ENCODE measurements at regions not wholly inside any gene's neighbourhood (a gene's known extent, or its start where the extent isn't known, plus 50 kb on each side); places are given as distances from the start of the nearest gene placed in this dataset.

GRCh38 chr3:80036176-80036575 is 268.4 kb upstream of the ROBO1 start:
- no peaks in the 10 kb centered on the region for H3K27me3 ChIP-seq
- no peaks in the 10 kb centered on the region for H4K20me1 ChIP-seq
- no peaks in the 10 kb centered on the region for H3K36me3 ChIP-seq
- H3K4me1 ChIP-seq = no peaks in the 10 kb centered on the region
- H3K9me3 ChIP-seq (replicated peaks in 1 of 11) = no peaks in the 10 kb centered on the region
- no peak overlapping the region for H3K4me3 ChIP-seq
- no peak overlapping the region for H3K9ac ChIP-seq
- no peak overlapping the region for H3K27ac ChIP-seq
- H3K4me2 ChIP-seq = no peak overlapping the region
- no peak for TF ChIP-seq Cebpa-rat (IDR thresholded peaks at IDR 0.05)

GRCh38 chr3:80035021-80035420 is 267.2 kb upstream of the ROBO1 start:
- Histone ChIP-seq H3K27me3 (no peaks in the 10 kb centered on the region), H3K9me3 (replicated peaks in 1 of 11) (no peaks in the 10 kb centered on the region), H3K4me2 (no peak overlapping the region), H3K9ac (no peak overlapping the region), H3K4me3 (no peak overlapping the region), H4K20me1 (no peaks in the 10 kb centered on the region), H3K4me1 (no peaks in the 10 kb centered on the region), H3K27ac (no peak overlapping the region), H3K36me3 (no peaks in the 10 kb centered on the region)
- TF ChIP-seq Cebpa-rat (IDR thresholded peaks at IDR 0.05) = no peak

DNA sequence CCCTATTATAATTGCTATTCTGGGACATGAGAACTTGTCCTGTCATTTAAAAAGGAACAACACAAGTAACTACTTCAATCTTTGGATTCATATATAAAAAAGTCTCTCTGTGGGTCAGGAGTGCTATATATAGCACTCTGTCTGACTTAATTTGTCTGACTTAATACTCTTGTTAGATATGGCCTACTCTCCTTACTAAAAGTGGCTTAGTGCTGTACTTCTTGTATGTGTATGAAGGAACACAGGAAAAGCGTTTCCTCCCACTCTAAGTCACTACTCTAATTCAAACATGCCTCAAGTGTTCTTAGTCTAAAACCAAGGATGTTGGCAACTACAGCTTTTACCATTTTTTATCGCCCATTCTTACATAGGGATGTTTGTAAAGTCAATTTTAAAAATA is 255.2 kb upstream of the ROBO1 start:
- H3K9me3 ChIP-seq (replicated peaks in 1 of 11) = no peaks in the 10 kb centered on the region
- no peak overlapping the region for H3K4me3 ChIP-seq
- H3K27me3 ChIP-seq = no peaks in the 10 kb centered on the region
- no peaks in the 10 kb centered on the region for H3K4me1 ChIP-seq
- TF ChIP-seq Cebpa-rat (IDR thresholded peaks at IDR 0.05) = no peak
- no peaks in the 10 kb centered on the region for H4K20me1 ChIP-seq
- H3K4me2 ChIP-seq = no peak overlapping the region
- no peak overlapping the region for H3K27ac ChIP-seq
- no peak overlapping the region for H3K9ac ChIP-seq
- H3K36me3 ChIP-seq = no peaks in the 10 kb centered on the region

- Histone ChIP-seq H3K9me3 (replicated peaks in 1 of 11) (no peaks in the 10 kb centered on the region), H4K20me1 (no peaks in the 10 kb centered on the region), H3K27ac (no peak overlapping the region), H3K4me2 (no peak overlapping the region), H3K4me1 (no peaks in the 10 kb centered on the region; a peak in 1 of 20 replicates), H3K36me3 (no peaks in the 10 kb centered on the region), H3K9ac (no peak overlapping the region), H3K4me3 (no peak overlapping the region), H3K27me3 (no peaks in the 10 kb centered on the region)
- no peak for TF ChIP-seq Cebpa-rat (IDR thresholded peaks at IDR 0.05)
These were observed 250.6 kb upstream of the ROBO1 start for GRCh38 chr3:80018375-80018774.

GRCh38 chr3:80017369-80017768 is 249.6 kb upstream of the ROBO1 start:
- TF ChIP-seq Cebpa-rat (IDR thresholded peaks at IDR 0.05) = no peak
- H3K9ac ChIP-seq = no peak overlapping the region
- H3K4me3 ChIP-seq = no peak overlapping the region
- no peaks in the 10 kb centered on the region; a peak in 1 of 20 replicates for H3K4me1 ChIP-seq
- no peak overlapping the region for H3K4me2 ChIP-seq
- no peaks in the 10 kb centered on the region for H4K20me1 ChIP-seq
- H3K36me3 ChIP-seq = no peaks in the 10 kb centered on the region
- no peaks in the 10 kb centered on the region for H3K9me3 ChIP-seq (replicated peaks in 1 of 11)
- H3K27ac ChIP-seq = no peak overlapping the region
- H3K27me3 ChIP-seq = no peaks in the 10 kb centered on the region

DNA sequence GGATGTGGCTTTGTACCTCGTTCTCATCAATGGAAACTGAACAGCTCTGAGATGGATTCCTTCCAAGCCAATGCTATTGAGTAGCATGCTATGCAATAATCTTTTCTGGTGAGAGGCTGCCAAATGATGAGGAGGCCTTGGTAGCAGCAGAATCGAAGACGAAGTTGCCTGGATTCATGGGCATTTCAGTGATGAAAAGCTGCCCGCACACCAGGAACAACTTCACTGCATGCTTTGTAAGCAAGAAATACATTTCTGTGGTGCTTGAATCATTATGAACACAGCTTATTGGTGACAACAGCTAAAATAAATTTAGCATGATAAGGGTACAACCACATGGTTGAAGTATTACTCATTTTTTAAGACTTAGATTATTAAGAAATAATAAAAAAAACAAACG is 246.8 kb upstream of the ROBO1 start:
- no peaks in the 10 kb centered on the region for H3K27me3 ChIP-seq
- no peak overlapping the region for H3K9ac ChIP-seq
- no peaks in the 10 kb centered on the region for H4K20me1 ChIP-seq
- H3K27ac ChIP-seq = no peak overlapping the region
- no peak overlapping the region for H3K4me2 ChIP-seq
- H3K4me1 ChIP-seq = no peaks in the 10 kb centered on the region; a peak in 1 of 20 replicates
- H3K9me3 ChIP-seq (replicated peaks in 1 of 11) = no peaks in the 10 kb centered on the region
- no peaks in the 10 kb centered on the region for H3K36me3 ChIP-seq
- no peak overlapping the region for H3K4me3 ChIP-seq
- TF ChIP-seq Cebpa-rat (IDR thresholded peaks at IDR 0.05) = no peak

- TF ChIP-seq Cebpa-rat (IDR thresholded peaks at IDR 0.05) = no peak
- H3K27me3 ChIP-seq = no peaks in the 10 kb centered on the region
- no peaks in the 10 kb centered on the region for H4K20me1 ChIP-seq
- no peaks in the 10 kb centered on the region for H3K4me1 ChIP-seq
- H3K4me3 ChIP-seq = no peak overlapping the region
- H3K36me3 ChIP-seq = no peaks in the 10 kb centered on the region
- H3K9me3 ChIP-seq (replicated peaks in 1 of 11) = no peaks in the 10 kb centered on the region
- H3K9ac ChIP-seq = no peak overlapping the region
- H3K27ac ChIP-seq = no peak overlapping the region
- H3K4me2 ChIP-seq = no peak overlapping the region
These were observed 242.3 kb upstream of the ROBO1 start for GRCh38 chr3:80010021-80010571.

DNA sequence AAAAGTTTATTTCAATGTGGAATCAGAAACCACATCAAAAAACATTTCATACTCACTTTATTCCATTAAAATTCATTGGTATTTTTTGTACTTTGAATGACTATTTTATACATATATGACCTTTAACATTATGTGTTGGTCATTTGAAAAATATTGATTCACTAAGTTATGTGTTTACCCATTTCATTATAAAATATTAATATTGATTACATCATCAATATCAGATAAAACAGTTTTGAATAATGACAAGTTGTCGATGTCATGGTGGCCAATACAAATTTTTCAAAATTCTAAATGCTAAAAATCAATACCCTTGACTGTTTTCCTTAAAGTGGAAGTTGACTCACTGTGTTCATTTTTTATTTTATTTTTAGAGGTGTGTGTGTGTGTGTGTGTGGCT is 239.7 kb upstream of the ROBO1 start:
- H3K36me3 ChIP-seq = no peaks in the 10 kb centered on the region

GRCh38 chr3:80006315-80006714 is 238.5 kb upstream of the ROBO1 start:
- H4K20me1 ChIP-seq = no peaks in the 10 kb centered on the region
- TF ChIP-seq Cebpa-rat (IDR thresholded peaks at IDR 0.05) = no peak
- H3K4me2 ChIP-seq = no peak overlapping the region

More for the DNA sequence above, 239.7 kb upstream of the ROBO1 start:
- H3K4me3 ChIP-seq = no peak overlapping the region
- no peaks in the 10 kb centered on the region for H3K27me3 ChIP-seq
- no peaks in the 10 kb centered on the region for H3K9me3 ChIP-seq (replicated peaks in 1 of 11)
- no peak for TF ChIP-seq Cebpa-rat (IDR thresholded peaks at IDR 0.05)
- no peaks in the 10 kb centered on the region for H4K20me1 ChIP-seq
- H3K4me1 ChIP-seq = no peaks in the 10 kb centered on the region
- no peak overlapping the region for H3K27ac ChIP-seq
- no peak overlapping the region for H3K9ac ChIP-seq
- H3K4me2 ChIP-seq = no peak overlapping the region

DNA sequence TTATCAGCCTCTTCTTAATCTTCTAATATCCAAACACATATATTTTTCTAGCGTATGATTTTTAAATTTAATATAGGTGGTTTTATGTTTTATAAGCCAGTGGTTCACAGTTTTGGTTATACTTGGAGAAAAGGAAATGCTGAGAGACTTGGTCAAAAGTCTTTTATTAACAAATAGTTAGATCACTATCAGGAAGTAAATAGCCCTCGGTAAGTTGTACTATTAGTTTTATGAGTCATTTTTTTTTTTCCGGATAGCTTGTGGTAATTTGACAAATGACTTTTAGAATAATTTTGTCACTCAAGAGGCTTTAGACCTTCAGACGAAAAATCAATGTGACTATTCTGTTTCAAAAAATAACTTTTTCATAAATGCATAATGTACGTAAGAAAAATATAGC is 232.2 kb upstream of the ROBO1 start:
- H3K4me2 ChIP-seq = no peak overlapping the region
- no peaks in the 10 kb centered on the region for H3K36me3 ChIP-seq
- no peak overlapping the region for H3K4me3 ChIP-seq
- no peak for TF ChIP-seq Cebpa-rat (IDR thresholded peaks at IDR 0.05)
- no peaks in the 10 kb centered on the region for H3K27me3 ChIP-seq
- H3K4me1 ChIP-seq = no peaks in the 10 kb centered on the region
- no peaks in the 10 kb centered on the region for H3K9me3 ChIP-seq (replicated peaks in 1 of 11)
- H3K27ac ChIP-seq = no peak overlapping the region
- no peaks in the 10 kb centered on the region for H4K20me1 ChIP-seq
- no peak overlapping the region for H3K9ac ChIP-seq

More at GRCh38 chr3:80006315-80006714, 238.5 kb upstream of the ROBO1 start:
- Histone ChIP-seq H3K36me3 (no peaks in the 10 kb centered on the region), H3K4me1 (no peaks in the 10 kb centered on the region), H3K27me3 (no peaks in the 10 kb centered on the region), H3K4me3 (no peak overlapping the region), H3K27ac (no peak overlapping the region), H3K9me3 (replicated peaks in 1 of 11) (no peaks in the 10 kb centered on the region), H3K9ac (no peak overlapping the region)

Data from BLaER1 treated with 17β-estradiol and CSF1 and Interleukin-3, amounts not matched to agents 10 nM and 100 nM (cell line).